COR-L47 (cell line): ENCODE measurements at regions not wholly inside any gene's neighbourhood (a gene's known extent, or its start where the extent isn't known, plus 50 kb on each side); places are given as distances from the start of the nearest gene placed in this dataset.
"Not testable (repeated sequence)": the region's sequence is repeated elsewhere in the genome, so short reads cannot be mapped to it uniquely, and the experiment has no call there.

Experiments used
- DNase-seq: peaks from one replicate; lab custom pipeline; 2025; lab: John Stamatoyannopoulos, UW

- no peak for DNase-seq
Measured at GRCh38 chr13:109938255-109938936, 152.0 kb upstream of the IRS2 start.

- not testable (repeated sequence) for DNase-seq
Measured at GRCh38 chr13:109934520-109934919, 148.1 kb upstream of the IRS2 start.

- no peak for DNase-seq
Measured at GRCh38 chr13:109933476-109933875, 147.1 kb upstream of the IRS2 start.

GRCh38 chr13:109924376-109924775, 138.0 kb upstream of the IRS2 start:
- no peak for DNase-seq

GRCh38 chr13:109922518-109922917, 136.1 kb upstream of the IRS2 start:
- DNase-seq = no peak

GRCh38 chr13:109919715-109920375, 133.5 kb upstream of the IRS2 start:
- DNase-seq = no peak

GRCh38 chr13:109918179-109918711, 131.9 kb upstream of the IRS2 start:
- no peak for DNase-seq

GRCh38 chr13:109917422-109917821, 131.0 kb upstream of the IRS2 start:
- DNase-seq = no peak

GRCh38 chr13:109913936-109914510, 127.6 kb upstream of the IRS2 start:
- peak; percentile 12 for DNase-seq

- no peak for DNase-seq
Measured at GRCh38 chr13:109913186-109913585, 126.8 kb upstream of the IRS2 start.

- no peak for DNase-seq
Measured at GRCh38 chr13:109910194-109910593, 123.8 kb upstream of the IRS2 start.

- no peak for DNase-seq
Measured at GRCh38 chr13:109906976-109907375, 120.6 kb upstream of the IRS2 start.

GRCh38 chr13:109904218-109904617, 117.8 kb upstream of the IRS2 start:
- no peak for DNase-seq

- no peak for DNase-seq
Measured at GRCh38 chr13:109900741-109901140, 114.4 kb upstream of the IRS2 start.

GRCh38 chr13:109900320-109900719, 113.9 kb upstream of the IRS2 start:
- no peak for DNase-seq

- DNase-seq = no peak
Measured at GRCh38 chr13:109899748-109900147, 113.4 kb upstream of the IRS2 start.

GRCh38 chr13:109899316-109899715, 112.9 kb upstream of the IRS2 start:
- DNase-seq = no peak

GRCh38 chr13:109897988-109898624, 111.7 kb upstream of the IRS2 start:
- no peak for DNase-seq

GRCh38 chr13:109892101-109892500, 105.7 kb upstream of the IRS2 start:
- DNase-seq = no peak

GRCh38 chr13:109885235-109885634, 98.9 kb upstream of the IRS2 start:
- DNase-seq = no peak

- DNase-seq = no peak
Measured at GRCh38 chr13:109884462-109884861, 98.1 kb upstream of the IRS2 start.
